Suprapubic skin (tissue), 4 donors: ENCODE measurements at regions not wholly inside any gene's neighbourhood (a gene's known extent, or its start where the extent isn't known, plus 50 kb on each side); places are given as distances from the start of the nearest gene placed in this dataset.
"Not testable (repeated sequence)": the region's sequence is repeated elsewhere in the genome, so short reads cannot be mapped to it uniquely, and the experiment has no call there.

ENCODE experiments used
- EP300 ChIP-seq: sonication (generic); formaldehyde crosslinking; IDR thresholded peaks from one replicate; pipeline ENCODE4 v1.6.1; 2017; ENCODE audit warnings: antibody characterized with exemption
- POLR2A ChIP-seq, 2 donors: fragments of 450-650 bp; IDR thresholded peaks; one replicate each; pipeline ENCODE4 v1.6.1; 2017; ENCODE audit warnings: antibody characterized with exemption in 2 of 2, mild to moderate bottlenecking in 2 of 2, moderate library complexity in 2 of 2
- POLR2AphosphoS5 ChIP-seq, 3 donors: sonication (generic); formaldehyde crosslinking; IDR thresholded peaks; one replicate each; pipeline ENCODE4 v1.6.1; 2017; ENCODE audit warnings: antibody characterized with exemption in 3 of 3
- TF ChIP-seq, protein P1 (sequence below), 2 donors: fragments of 200-600 bp in 1 of 2; fragments of 450-650 bp in 1 of 2; sonication (generic) in 1 of 2; IDR thresholded peaks; one replicate each; pipeline ENCODE4 v1.5.1; 2016 to 2019; ENCODE audit warnings: antibody characterized with exemption in 2 of 2, mild to moderate bottlenecking in 1 of 2, moderate library complexity in 1 of 2

DNA sequence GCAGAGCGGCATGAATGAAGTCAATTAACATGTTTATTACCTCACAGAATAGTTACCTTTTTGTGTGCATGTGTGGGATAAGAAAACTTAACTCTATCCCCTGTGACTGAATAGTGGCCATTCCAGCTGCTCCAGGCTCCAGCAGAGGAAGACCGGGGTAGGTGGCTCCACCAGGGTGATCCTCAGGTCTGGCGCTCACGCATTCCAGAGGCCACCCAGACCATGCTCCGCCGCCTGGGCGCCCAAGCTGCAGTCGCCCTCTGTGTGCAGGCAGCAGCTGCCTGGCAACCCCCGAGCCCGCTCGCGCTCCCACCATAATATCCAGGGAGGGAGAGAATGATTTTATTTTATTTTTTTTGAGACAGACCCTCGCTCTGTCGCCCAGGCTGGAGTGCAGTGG, 1474.5 kb upstream of the TPTE start:
- TF ChIP-seq, protein P1, sequence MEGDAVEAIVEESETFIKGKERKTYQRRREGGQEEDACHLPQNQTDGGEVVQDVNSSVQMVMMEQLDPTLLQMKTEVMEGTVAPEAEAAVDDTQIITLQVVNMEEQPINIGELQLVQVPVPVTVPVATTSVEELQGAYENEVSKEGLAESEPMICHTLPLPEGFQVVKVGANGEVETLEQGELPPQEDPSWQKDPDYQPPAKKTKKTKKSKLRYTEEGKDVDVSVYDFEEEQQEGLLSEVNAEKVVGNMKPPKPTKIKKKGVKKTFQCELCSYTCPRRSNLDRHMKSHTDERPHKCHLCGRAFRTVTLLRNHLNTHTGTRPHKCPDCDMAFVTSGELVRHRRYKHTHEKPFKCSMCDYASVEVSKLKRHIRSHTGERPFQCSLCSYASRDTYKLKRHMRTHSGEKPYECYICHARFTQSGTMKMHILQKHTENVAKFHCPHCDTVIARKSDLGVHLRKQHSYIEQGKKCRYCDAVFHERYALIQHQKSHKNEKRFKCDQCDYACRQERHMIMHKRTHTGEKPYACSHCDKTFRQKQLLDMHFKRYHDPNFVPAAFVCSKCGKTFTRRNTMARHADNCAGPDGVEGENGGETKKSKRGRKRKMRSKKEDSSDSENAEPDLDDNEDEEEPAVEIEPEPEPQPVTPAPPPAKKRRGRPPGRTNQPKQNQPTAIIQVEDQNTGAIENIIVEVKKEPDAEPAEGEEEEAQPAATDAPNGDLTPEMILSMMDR (IDR thresholded peaks at IDR 0.05), result not testable (repeated sequence)
- TF ChIP-seq POLR2AphosphoS5 (IDR thresholded peaks at IDR 0.05); POLR2A (IDR thresholded peaks at IDR 0.05); EP300: not testable (repeated sequence)
